MM.1S (cell line): ENCODE measurements at regions not wholly inside any gene's neighbourhood (a gene's known extent, or its start where the extent isn't known, plus 50 kb on each side); places are given as distances from the start of the nearest gene placed in this dataset.

Source experiments
- DNase-seq: peaks from one replicate; pipeline ENCODE4 v3.0.0-alpha.2; 2015
- H2AFZ ChIP-seq: fragments of 300-600 bp; sonication (generic); 2 replicates; pipeline ENCODE4 v1.6.0; 2016; ENCODE audit warnings: antibody characterized with exemption, low read length
- H3F3A ChIP-seq: fragments of 300-600 bp; sonication (generic); 2 replicates; pipeline ENCODE4 v1.6.1; 2016; ENCODE audit warnings: mild to moderate bottlenecking, antibody characterized with exemption, low read length, moderate library complexity, mixed read lengths; ENCODE audit not compliant: insufficient read depth
- H3K27ac ChIP-seq: fragments of 300-600 bp; sonication (generic); 2 replicates; pipeline ENCODE4 v1.5.1; 2016; ENCODE audit warnings: mild to moderate bottlenecking, low read length
- H3K27me3 ChIP-seq: fragments of 300-600 bp; sonication (generic); replicated peaks from 2 replicates; pipeline ENCODE4 v1.6.0; 2016; ENCODE audit warnings: low read length; ENCODE audit not compliant: insufficient read depth
- H3K36me3 ChIP-seq: fragments of 300-600 bp; sonication (generic); replicated peaks from 2 replicates; pipeline ENCODE4 v1.6.1; 2016; ENCODE audit warnings: mild to moderate bottlenecking, low read length, mixed read lengths; ENCODE audit not compliant: insufficient read depth
- H3K4me1 ChIP-seq: fragments of 300-600 bp; sonication (generic); 2 replicates; pipeline ENCODE4 v1.6.1; 2016; ENCODE audit warnings: low read length, mixed read lengths
- H3K4me2 ChIP-seq: fragments of 300-600 bp; sonication (generic); 2 replicates; pipeline ENCODE4 v1.6.0; 2016; ENCODE audit warnings: low read depth, low read length
- H3K4me3 ChIP-seq: fragments of 300-600 bp; sonication (generic); 2 replicates; pipeline ENCODE4 v1.5.1; 2016; ENCODE audit warnings: low read length, mixed read lengths
- H3K79me2 ChIP-seq: fragments of 300-600 bp; sonication (generic); 2 replicates; pipeline ENCODE4 v1.6.1; 2016; ENCODE audit warnings: mixed run types, low read length, mixed read lengths
- H3K9ac ChIP-seq: fragments of 300-600 bp; sonication (generic); 2 replicates; pipeline ENCODE4 v1.6.1; 2016; ENCODE audit warnings: low read length, mixed read lengths
- H3K9me2 ChIP-seq: fragments of 300-600 bp; sonication (generic); replicated peaks from 2 replicates; pipeline ENCODE4 v1.6.1; 2016; ENCODE audit warnings: mild to moderate bottlenecking, low read length, mixed read lengths; ENCODE audit not compliant: insufficient read depth
- H3K9me3 ChIP-seq: fragments of 300-600 bp; sonication (generic); replicated peaks from 2 replicates; pipeline ENCODE4 v1.6.1; 2016; ENCODE audit warnings: mild to moderate bottlenecking, low read length, mixed read lengths; ENCODE audit not compliant: insufficient read depth
- H4K20me1 ChIP-seq: fragments of 300-600 bp; sonication (generic); 2 replicates; pipeline ENCODE4 v1.6.1; 2016; ENCODE audit warnings: mild to moderate bottlenecking, low read length, moderate library complexity, mixed read lengths; ENCODE audit not compliant: insufficient read depth
- CTCF ChIP-seq: fragments of 300-600 bp; sonication (generic); IDR thresholded peaks from 2 replicates; pipeline ENCODE4 v1.5.1; 2016; ENCODE audit warnings: antibody characterized with exemption, low read length, mixed read lengths
- EZH2 ChIP-seq: fragments of 300-600 bp; sonication (generic); optimal IDR thresholded peaks from 2 replicates; pipeline ENCODE3; 2017; ENCODE audit warnings: low read depth, mild to moderate bottlenecking, antibody characterized with exemption, low read length, mixed read lengths
- EZH2phosphoT487 ChIP-seq: fragments of 300-600 bp; sonication (generic); IDR thresholded peaks from 2 replicates; pipeline ENCODE4 v1.6.1; 2018; ENCODE audit warnings: antibody characterized with exemption, low read length

- no peak overlapping the region for H3K4me2 ChIP-seq
- no peak overlapping the region for H3K9ac ChIP-seq
- TF ChIP-seq CTCF (no peak), EZH2phosphoT487 (no peak), EZH2 (no peak)
- DNase-seq, result no peak
- H3K27ac ChIP-seq, result no peak overlapping the region
- no peaks in the 10 kb centered on the region for H3K9me2 ChIP-seq
- 0 out of 2 replicates have a peak, but pooled peaks cover 2% of the 10 kb centered on the region for H3K4me1 ChIP-seq
- no peaks in the 10 kb centered on the region for H3K27me3 ChIP-seq
- no peaks in the 10 kb centered on the region for H3K9me3 ChIP-seq
- no peak overlapping the region for H2AFZ ChIP-seq
- no peak overlapping the region for H3K4me3 ChIP-seq
- H3F3A ChIP-seq, result no peaks in the 10 kb centered on the region
- H3K79me2 ChIP-seq, result peaks cover 86% of the 10 kb centered on the region
- no peaks in the 10 kb centered on the region for H4K20me1 ChIP-seq
- no peaks in the 10 kb centered on the region for H3K36me3 ChIP-seq
Measured at GRCh38 chrX:10021461-10022272, 54.5 kb downstream of the CLDN34 start.

GRCh38 chrX:10022273-10022541 is 55.0 kb downstream of the CLDN34 start:
- no peaks in the 10 kb centered on the region for H3K9me3 ChIP-seq
- no peak for DNase-seq
- H3K9me2 ChIP-seq, result no peaks in the 10 kb centered on the region
- no peaks in the 10 kb centered on the region for H3F3A ChIP-seq
- H3K9ac ChIP-seq, result no peak overlapping the region
- no peak overlapping the region for H3K27ac ChIP-seq
- no peaks in the 10 kb centered on the region for H3K4me1 ChIP-seq
- no peak for TF ChIP-seq EZH2
- TF ChIP-seq CTCF, result no peak
- TF ChIP-seq EZH2phosphoT487, result no peak
- no peak overlapping the region for H3K4me3 ChIP-seq
- H3K4me2 ChIP-seq, result no peak overlapping the region
- no peaks in the 10 kb centered on the region for H4K20me1 ChIP-seq
- no peak overlapping the region for H2AFZ ChIP-seq
- H3K27me3 ChIP-seq, result no peaks in the 10 kb centered on the region
- H3K79me2 ChIP-seq, result peaks cover 81% of the 10 kb centered on the region
- H3K36me3 ChIP-seq, result no peaks in the 10 kb centered on the region

- no peaks in the 10 kb centered on the region for H4K20me1 ChIP-seq
- no peak overlapping the region for H3K27ac ChIP-seq
- no peak overlapping the region for H2AFZ ChIP-seq
- H3K4me1 ChIP-seq, result no peaks in the 10 kb centered on the region
- TF ChIP-seq EZH2, result no peak
- TF ChIP-seq EZH2phosphoT487, result no peak
- TF ChIP-seq CTCF, result no peak
- no peaks in the 10 kb centered on the region for H3K9me2 ChIP-seq
- no peaks in the 10 kb centered on the region for H3K27me3 ChIP-seq
- H3K9me3 ChIP-seq, result no peaks in the 10 kb centered on the region
- no peak overlapping the region for H3K4me2 ChIP-seq
- no peak overlapping the region for H3K9ac ChIP-seq
- no peak overlapping the region for H3K4me3 ChIP-seq
- no peak for DNase-seq
- H3K36me3 ChIP-seq, result no peaks in the 10 kb centered on the region
- H3F3A ChIP-seq, result no peaks in the 10 kb centered on the region
- peaks cover 76% of the 10 kb centered on the region for H3K79me2 ChIP-seq
Measured at GRCh38 chrX:10022580-10023245, 55.6 kb downstream of the CLDN34 start.
